Spleen (tissue), 11 donors: ENCODE measurements at regions not wholly inside any gene's neighbourhood (a gene's known extent, or its start where the extent isn't known, plus 50 kb on each side); places are given as distances from the start of the nearest gene placed in this dataset.

Experiments
- DNase-seq: peaks from one replicate; pipeline ENCODE4 v3.0.0-alpha.2; 2020
- H3K27ac ChIP-seq, 8 donors: fragments of 200-600 bp; sonication (generic) in 7 of 8; 1 replicate in 4 of 8; 2 replicates in 4 of 8; pipeline versions ENCODE4 v1.5.0 to v1.8.0; 2016 to 2021; ENCODE audit warnings: inconsistent platforms in 4 of 8, mild to moderate bottlenecking in 4 of 8, moderate library complexity in 1 of 8
- H3K27me3 ChIP-seq, 7 donors: fragments of 200-600 bp; sonication (generic) in 6 of 7; replicated peaks in 1 of 7; 1 replicate in 4 of 7; 2 replicates in 3 of 7; pipeline versions ENCODE4 v1.5.0 to v1.8.0; 2016 to 2021; ENCODE audit warnings: inconsistent platforms in 3 of 7, mild to moderate bottlenecking in 1 of 7
- H3K36me3 ChIP-seq, 6 donors: fragments of 200-600 bp; sonication (generic) in 5 of 6; 1 replicate in 4 of 6; 2 replicates in 2 of 6; pipeline versions ENCODE4 v1.5.0 to v1.8.0; 2016 to 2021; ENCODE audit warnings: inconsistent platforms in 2 of 6
- H3K4me1 ChIP-seq, 6 donors: fragments of 200-600 bp; sonication (generic) in 5 of 6; 1 replicate in 3 of 6; 2 replicates in 3 of 6; pipeline versions ENCODE4 v1.5.0 to v1.8.0; 2016 to 2021; ENCODE audit warnings: inconsistent platforms in 3 of 6
- H3K4me3 ChIP-seq, 8 donors: fragments of 200-600 bp; sonication (generic) in 7 of 8; 1 replicate in 4 of 8; 2 replicates in 4 of 8; pipeline versions ENCODE4 v1.5.0 to v1.8.0; 2016 to 2021; ENCODE audit warnings: inconsistent platforms in 4 of 8, mild to moderate bottlenecking in 4 of 8, moderate library complexity in 2 of 8
- H3K9me3 ChIP-seq, 8 donors: fragments of 200-600 bp; sonication (generic) in 7 of 8; 1 replicate in 4 of 8; 2 replicates in 4 of 8; pipeline versions ENCODE4 v1.5.0 to v1.8.0; 2016 to 2021; ENCODE audit warnings: inconsistent platforms in 4 of 8
- POLR2A ChIP-seq, 3 donors: fragments of 450-650 bp; IDR thresholded peaks; one replicate each; pipeline ENCODE4 v1.5.1; 2017; ENCODE audit warnings: antibody characterized with exemption in 3 of 3, mild to moderate bottlenecking in 1 of 3
- POLR2AphosphoS5 ChIP-seq, 3 donors: sonication (generic); formaldehyde crosslinking; IDR thresholded peaks; one replicate each; pipeline ENCODE4 v1.5.1; 2017; ENCODE audit warnings: antibody characterized with exemption in 3 of 3
- WGBS, 5 donors: extraction: QIAGEN DNeasy Blood & Tissue Kit in 3 of 5; methylation state at CpG; one replicate each; pipeline versions ENCODE4 v1.1.5 to v1.1.7; 2013 to 2018; 5-methylcytosine and 5-hydroxymethylcytosine counted together
- intact Hi-C: fragments of 100-400 bp; cut with DNase I; formaldehyde crosslinking; loops from one replicate; pipeline ENCODE4 v1.15.0; 2023; ENCODE audit warnings: low total_unique reads
- TF ChIP-seq, protein P1 (sequence below), 11 experiments: fragments of 200-600 bp in 7 of 11; fragments of 450-650 bp in 4 of 11; sonication (generic) in 4 of 11; IDR thresholded peaks in 8 of 11; conservative IDR thresholded peaks in 3 of 11; 1 replicate in 7 of 11; 2 replicates in 4 of 11; pipeline versions ENCODE4 v1.4.0 to v1.8.0; 2016 to 2021; ENCODE audit warnings: antibody characterized with exemption in 11 of 11, inconsistent platforms in 4 of 11, mild to moderate bottlenecking in 1 of 11
- donor health status: healthy with polysubstance abuse.
- donor health status: DM: no; HTN: no; CAD: no; lungs with moderate emphysema.
- donor health status: DM: no; HTN: no; CAD: no.
- donor health status: Bipolar disorder and iron deficiency.
- donor health status: healthy.
- donor health status: DM: no; HTN: no; CAD: no.
- donor health status: DM: yes; HTN: yes; CAD: no.

DNA sequence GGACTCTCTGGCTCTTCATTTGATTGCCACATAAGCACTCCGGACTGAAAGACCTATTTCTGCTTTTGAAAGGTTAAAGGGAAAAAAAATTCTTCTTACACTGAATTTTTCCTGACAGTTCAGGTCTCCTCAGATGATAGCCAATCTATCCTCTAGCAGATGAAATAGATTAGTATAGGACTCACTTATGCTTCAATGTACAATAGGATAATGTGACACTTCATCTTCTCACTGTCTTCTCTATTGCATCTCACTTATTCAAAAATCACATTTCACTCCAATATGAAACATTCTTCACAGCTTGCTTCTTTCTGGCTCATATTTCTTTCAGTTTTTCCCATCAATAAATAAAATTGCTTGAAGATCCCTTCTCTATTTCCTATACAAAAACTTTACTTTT lies 860.9 kb upstream of the SLITRK6 start:
- Histone ChIP-seq H3K27ac (no peak overlapping the region), H3K9me3 (peaks cover 0 to 42% (median 23%) of the 10 kb centered on the region in 8 donors), H3K4me3 (no peak overlapping the region), H3K4me1 (no peaks in the 10 kb centered on the region), H3K27me3 (no peaks in the 10 kb centered on the region), H3K36me3 (no peaks in the 10 kb centered on the region)
- no peak for DNase-seq
- intact Hi-C loops, result no loop called here
- WGBS, 5 donors, result 89 to 93% (median 93%) methylated on average over 1 of the region's 1 CpG
- TF ChIP-seq, protein P1, sequence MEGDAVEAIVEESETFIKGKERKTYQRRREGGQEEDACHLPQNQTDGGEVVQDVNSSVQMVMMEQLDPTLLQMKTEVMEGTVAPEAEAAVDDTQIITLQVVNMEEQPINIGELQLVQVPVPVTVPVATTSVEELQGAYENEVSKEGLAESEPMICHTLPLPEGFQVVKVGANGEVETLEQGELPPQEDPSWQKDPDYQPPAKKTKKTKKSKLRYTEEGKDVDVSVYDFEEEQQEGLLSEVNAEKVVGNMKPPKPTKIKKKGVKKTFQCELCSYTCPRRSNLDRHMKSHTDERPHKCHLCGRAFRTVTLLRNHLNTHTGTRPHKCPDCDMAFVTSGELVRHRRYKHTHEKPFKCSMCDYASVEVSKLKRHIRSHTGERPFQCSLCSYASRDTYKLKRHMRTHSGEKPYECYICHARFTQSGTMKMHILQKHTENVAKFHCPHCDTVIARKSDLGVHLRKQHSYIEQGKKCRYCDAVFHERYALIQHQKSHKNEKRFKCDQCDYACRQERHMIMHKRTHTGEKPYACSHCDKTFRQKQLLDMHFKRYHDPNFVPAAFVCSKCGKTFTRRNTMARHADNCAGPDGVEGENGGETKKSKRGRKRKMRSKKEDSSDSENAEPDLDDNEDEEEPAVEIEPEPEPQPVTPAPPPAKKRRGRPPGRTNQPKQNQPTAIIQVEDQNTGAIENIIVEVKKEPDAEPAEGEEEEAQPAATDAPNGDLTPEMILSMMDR (IDR thresholded peaks at IDR 0.05 in 8 of 11, conservative IDR thresholded peaks at IDR 0.05 in 3 of 11), result no peak
- TF ChIP-seq POLR2AphosphoS5 (IDR thresholded peaks at IDR 0.05) (no peak), POLR2A (IDR thresholded peaks at IDR 0.05) (no peak)

DNA sequence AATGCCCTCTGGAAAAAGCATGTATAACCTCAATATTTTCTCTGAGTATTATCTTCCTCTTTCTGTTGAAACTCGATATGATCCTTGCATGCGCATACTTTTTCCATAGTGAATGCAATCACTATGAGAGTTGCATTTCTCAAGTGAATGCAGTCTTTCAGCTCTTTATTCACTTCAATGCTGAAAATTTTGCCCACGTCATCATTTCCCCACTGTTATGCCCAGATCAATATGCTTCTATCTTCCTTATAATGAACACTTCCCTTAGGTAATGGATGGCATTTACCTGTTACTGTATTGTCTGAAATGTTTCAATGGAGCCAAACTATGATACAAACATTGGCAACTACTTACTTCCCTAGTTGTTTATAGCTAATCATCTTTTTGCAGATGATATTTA lies 866.6 kb upstream of the SLITRK6 start:
- intact Hi-C loops, result no loop called here
- peaks cover 0 to 34% (median 21%) of the 10 kb centered on the region in 8 donors for H3K9me3 ChIP-seq
- H3K4me1 ChIP-seq, result no peaks in the 10 kb centered on the region
- WGBS, 5 donors, result 85 to 92% (median 85%) methylated on average over 3 of the region's 3 CpGs
- H3K36me3 ChIP-seq, result no peaks in the 10 kb centered on the region
- no peaks in the 10 kb centered on the region for H3K27me3 ChIP-seq
- H3K4me3 ChIP-seq, result no peak overlapping the region
- TF ChIP-seq POLR2A (IDR thresholded peaks at IDR 0.05), result no peak
- TF ChIP-seq, protein P1 (IDR thresholded peaks at IDR 0.05 in 8 of 11, conservative IDR thresholded peaks at IDR 0.05 in 3 of 11), result no peak
- TF ChIP-seq POLR2AphosphoS5 (IDR thresholded peaks at IDR 0.05), result no peak
- DNase-seq, result no peak
- H3K27ac ChIP-seq, result no peak overlapping the region

DNA sequence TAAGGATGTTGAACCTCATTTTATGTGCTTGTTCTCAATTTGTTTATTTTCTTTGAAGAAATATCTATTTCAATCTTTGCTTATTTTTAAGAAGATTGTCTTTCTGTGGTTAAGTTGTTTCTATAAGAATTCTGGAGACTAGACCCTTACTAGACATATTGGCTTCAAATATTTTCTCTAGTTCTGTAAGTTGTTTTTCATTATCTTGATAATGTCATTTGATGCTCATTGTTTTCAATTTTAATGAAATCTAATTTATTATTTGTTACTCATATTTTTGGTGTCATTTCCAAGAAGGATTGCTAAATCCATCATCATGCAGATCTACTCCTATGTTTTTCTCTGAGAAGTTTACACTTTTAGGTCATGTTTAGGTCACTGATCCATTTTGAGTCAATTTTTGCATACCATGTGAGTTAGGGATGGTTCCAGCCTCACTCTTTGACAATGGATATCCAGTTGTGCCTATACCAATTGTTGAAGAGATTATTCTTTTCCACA lies 874.8 kb upstream of the SLITRK6 start:
- no peak overlapping the region for H3K4me3 ChIP-seq
- intact Hi-C loops, result no loop called here
- no peaks in the 10 kb centered on the region for H3K36me3 ChIP-seq
- DNase-seq, result no peak
- H3K9me3 ChIP-seq, result peaks cover 0 to 6% (median 2%) of the 10 kb centered on the region in 8 donors
- no peaks in the 10 kb centered on the region for H3K4me1 ChIP-seq
- no peaks in the 10 kb centered on the region for H3K27me3 ChIP-seq
- H3K27ac ChIP-seq, result no peak overlapping the region
- TF ChIP-seq, protein P1 (IDR thresholded peaks at IDR 0.05 in 8 of 11, conservative IDR thresholded peaks at IDR 0.05 in 3 of 11), result no peak
- no peak for TF ChIP-seq POLR2AphosphoS5 (IDR thresholded peaks at IDR 0.05)
- TF ChIP-seq POLR2A (IDR thresholded peaks at IDR 0.05), result no peak

DNA sequence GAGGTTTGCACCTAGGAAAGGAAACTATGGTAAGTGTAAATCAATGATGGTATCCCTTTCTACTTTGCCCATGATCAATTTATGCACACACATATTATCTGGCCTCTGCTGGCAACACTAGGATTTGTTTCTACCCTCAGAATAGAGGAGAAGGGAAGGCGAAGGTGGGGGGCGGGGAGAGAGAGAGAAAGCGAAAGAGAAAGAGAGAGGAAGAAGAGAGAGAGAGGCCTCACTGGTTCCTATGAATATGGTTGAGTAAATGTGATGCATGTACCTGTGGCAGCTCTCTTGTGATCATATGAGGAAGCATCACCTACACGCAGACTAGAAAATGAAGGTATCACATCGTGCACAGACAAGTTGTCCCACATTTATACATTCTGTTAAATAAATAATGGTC lies 882.0 kb upstream of the SLITRK6 start:
- no peaks in the 10 kb centered on the region for H3K27me3 ChIP-seq
- H3K27ac ChIP-seq, result no peak overlapping the region
- H3K36me3 ChIP-seq, result no peaks in the 10 kb centered on the region
- peaks cover 0 to 7% (median 0%) of the 10 kb centered on the region in 8 donors for H3K9me3 ChIP-seq
- WGBS, 5 donors, result 61 to 77% (median 69%) methylated on average over 5 of the region's 5 CpGs
- no peaks in the 10 kb centered on the region for H3K4me1 ChIP-seq
- TF ChIP-seq, protein P1 (IDR thresholded peaks at IDR 0.05 in 8 of 11, conservative IDR thresholded peaks at IDR 0.05 in 3 of 11), result no peak
- TF ChIP-seq POLR2AphosphoS5 (IDR thresholded peaks at IDR 0.05) (no peak), POLR2A (IDR thresholded peaks at IDR 0.05) (no peak)
- no peak overlapping the region for H3K4me3 ChIP-seq
- intact Hi-C loops, result no loop called here
- no peak for DNase-seq
